HG02870 (cell line): ENCODE measurements at regions not wholly inside any gene's neighbourhood (a gene's known extent, or its start where the extent isn't known, plus 50 kb on each side); places are given as distances from the start of the nearest gene placed in this dataset.

Experiments
- ATAC-seq: cut with Tn5 transposase; IDR thresholded peaks from one replicate; pipeline ENCODE4 v1.9.1; 2021; ENCODE audit warnings: mild to moderate bottlenecking, moderate library complexity; ENCODE audit not compliant: unreplicated experiment

DNA sequence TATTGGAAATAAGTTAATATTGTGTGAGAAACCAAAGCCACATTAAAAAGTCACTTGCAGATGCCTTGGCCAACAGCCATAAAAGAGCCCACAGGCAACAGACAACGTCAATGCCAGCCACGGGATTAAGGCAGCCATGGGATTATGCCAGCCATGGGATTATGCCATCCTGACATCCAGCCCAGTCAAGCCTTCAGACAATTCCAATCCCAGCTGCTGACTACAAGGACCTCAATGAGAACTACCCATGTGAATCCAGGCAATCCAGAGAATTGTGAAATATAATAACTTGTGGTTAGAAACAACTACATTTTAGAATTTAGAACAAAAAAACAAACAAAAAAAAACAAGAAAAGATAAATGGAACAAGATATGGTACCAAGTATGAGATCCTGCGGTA is 356.6 kb downstream of the EFNB2 start:
- ATAC-seq: no peak

- no peak for ATAC-seq
These were observed 358.3 kb downstream of the EFNB2 start for GRCh38 chr13:106177146-106177545.

- no peak for ATAC-seq
These were observed 359.3 kb downstream of the EFNB2 start for GRCh38 chr13:106176117-106176516.

GRCh38 chr13:106173891-106174610 is 361.4 kb downstream of the EFNB2 start:
- no peak for ATAC-seq

GRCh38 chr13:106173346-106173745 is 362.1 kb downstream of the EFNB2 start:
- ATAC-seq: no peak

- ATAC-seq: no peak
These were observed 363.1 kb downstream of the EFNB2 start for GRCh38 chr13:106172176-106172905.

- no peak for ATAC-seq
These were observed 372.0 kb downstream of the EFNB2 start for GRCh38 chr13:106163426-106163825.

- ATAC-seq: no peak
These were observed 374.3 kb downstream of the EFNB2 start for GRCh38 chr13:106161146-106161545.

- ATAC-seq: no peak
These were observed 375.9 kb downstream of the EFNB2 start for GRCh38 chr13:106159295-106160195.

- ATAC-seq: no peak
These were observed 379.0 kb downstream of the EFNB2 start for GRCh38 chr13:106156468-106156867.

GRCh38 chr13:106155411-106155810 is 380.1 kb downstream of the EFNB2 start:
- no peak for ATAC-seq

DNA sequence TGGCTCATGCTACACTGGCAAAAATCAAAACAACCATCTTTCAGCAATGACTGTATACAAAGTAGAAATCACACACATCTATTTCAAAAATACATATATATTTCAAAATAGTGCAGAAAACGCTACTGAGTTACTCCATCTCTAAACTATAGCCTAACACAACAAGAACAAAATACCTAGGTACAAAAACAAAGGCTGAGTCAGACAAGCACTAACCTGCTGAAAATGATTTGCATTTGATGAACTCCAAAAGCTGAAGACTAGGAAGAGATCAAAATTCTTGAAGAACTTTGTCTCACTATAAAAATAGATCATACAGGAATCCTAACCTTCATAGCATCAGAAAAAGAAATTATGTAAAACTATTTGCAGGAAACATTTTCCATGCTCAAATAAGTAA is 381.6 kb downstream of the EFNB2 start:
- ATAC-seq: no peak

GRCh38 chr13:106153041-106153440 is 382.4 kb downstream of the EFNB2 start:
- no peak for ATAC-seq

DNA sequence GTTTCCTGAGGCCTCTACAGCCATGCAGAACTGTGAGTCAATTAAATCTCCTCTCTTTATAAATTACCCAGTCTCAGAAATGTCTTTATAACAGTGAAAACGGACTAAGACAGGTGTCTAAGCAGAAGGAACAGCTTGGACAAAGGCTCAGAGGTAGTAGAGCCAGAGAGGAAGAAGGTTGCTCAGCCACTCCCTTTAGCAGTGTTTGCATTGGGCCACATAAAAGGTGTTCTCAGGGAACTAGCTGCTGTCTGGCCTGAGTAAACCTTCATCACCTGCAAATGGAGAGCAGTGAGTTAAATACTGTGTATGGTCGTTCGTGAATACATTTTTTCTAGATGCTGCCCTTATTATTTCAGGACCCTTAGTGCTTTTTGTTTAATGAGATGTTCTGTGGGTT is 383.4 kb downstream of the EFNB2 start:
- ATAC-seq: no peak

- no peak for ATAC-seq
These were observed 384.3 kb downstream of the EFNB2 start for GRCh38 chr13:106151056-106151699.

DNA sequence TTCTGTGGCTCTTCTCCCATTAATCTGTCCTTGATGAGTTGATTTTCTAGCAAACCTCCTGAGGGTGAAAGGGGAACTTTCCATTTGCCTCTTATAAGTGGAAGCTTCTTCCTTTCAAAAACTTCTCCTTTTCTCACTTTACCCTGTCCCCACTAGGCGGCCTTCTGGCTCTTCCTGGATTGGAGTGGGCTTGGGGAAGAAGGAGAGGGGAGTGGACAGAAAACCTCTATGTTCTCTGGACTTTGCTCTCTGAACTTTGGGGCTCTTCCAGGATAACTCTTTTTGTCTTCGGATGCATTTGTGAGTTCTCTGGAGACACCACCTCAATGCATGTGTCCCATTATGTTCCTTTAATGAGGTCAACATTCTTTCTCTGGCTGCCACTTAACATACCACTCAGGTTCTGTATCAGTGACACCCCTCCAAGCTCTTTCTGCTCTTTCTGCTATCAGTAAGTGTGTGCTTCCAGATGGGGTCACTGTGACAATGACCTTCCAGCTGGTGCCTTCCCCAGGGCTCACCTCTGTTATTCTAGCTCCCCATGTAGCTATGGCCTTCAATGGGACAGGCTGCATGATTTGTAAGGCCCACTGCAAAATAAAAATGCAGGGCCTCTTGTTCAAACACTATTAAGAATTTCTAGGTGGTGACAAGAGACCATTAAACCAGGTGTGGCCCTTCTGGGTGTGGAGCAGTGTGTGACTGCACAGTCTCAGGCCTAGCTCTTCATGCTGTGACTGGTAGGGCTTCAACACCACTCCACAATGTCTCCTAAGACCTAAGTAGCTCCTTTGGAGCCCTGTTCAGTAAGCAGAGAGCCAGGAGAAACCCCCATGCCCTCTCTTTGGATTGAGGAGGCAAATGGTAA is 389.2 kb downstream of the EFNB2 start:
- ATAC-seq: no peak

DNA sequence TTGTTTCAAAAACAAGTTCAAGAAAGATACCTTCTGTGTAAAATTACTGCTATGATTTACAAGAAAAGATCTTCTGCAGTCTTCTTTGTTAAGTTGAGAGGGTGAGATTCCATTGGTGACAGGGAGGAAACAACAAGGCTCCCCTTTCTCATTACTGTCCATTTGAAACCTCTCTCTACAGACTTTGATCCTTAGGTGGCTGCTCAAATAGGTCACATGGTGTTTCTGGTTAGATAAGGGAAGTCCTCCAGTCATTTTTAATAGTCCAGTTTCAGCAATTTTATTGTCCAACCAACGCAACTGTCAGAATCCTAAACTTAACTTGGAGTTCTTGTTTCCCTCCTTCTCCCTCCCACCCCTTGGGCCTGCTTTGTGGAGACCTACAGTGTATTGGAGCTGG is 390.4 kb downstream of the EFNB2 start:
- ATAC-seq: no peak

- no peak for ATAC-seq
These were observed 391.3 kb downstream of the EFNB2 start for GRCh38 chr13:106143930-106144709.

- ATAC-seq: no peak
These were observed 392.1 kb downstream of the EFNB2 start for GRCh38 chr13:106143392-106143791.
